Activated CD8-positive, alpha-beta memory T cell treated with anti-CD3 and anti-CD28 coated beads, Interleukin-2, amount 50 U/mL, for 1 hour (primary cell): ENCODE measurements at regions not wholly inside any gene's neighbourhood (a gene's known extent, or its start where the extent isn't known, plus 50 kb on each side); places are given as distances from the start of the nearest gene placed in this dataset.
"Not testable (repeated sequence)": the region's sequence is repeated elsewhere in the genome, so short reads cannot be mapped to it uniquely, and the experiment has no call there.

Experiments
- DNase-seq: peaks from one replicate; pipeline ENCODE4 v3.0.0-alpha.2; 2020; ENCODE audit errors: extremely low read depth

DNA sequence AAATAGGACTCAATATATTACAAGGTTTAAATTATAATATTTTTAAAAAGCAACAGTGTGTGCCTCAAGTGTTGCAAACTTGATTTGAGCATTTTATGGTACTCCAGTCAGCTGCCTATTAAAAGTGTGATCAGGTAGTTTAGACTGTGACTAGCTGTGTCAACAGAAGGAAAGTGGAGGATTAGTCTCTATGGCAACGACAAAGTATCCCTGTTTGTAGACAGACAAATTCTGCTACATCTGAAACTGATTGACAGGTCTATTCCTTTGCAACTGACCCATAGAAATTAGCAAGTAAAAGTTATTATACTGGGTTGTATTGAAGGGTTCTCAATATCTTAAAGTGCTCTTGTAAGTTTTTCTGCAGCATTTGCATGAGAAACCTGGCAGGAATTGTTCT is 249.8 kb upstream of the ARRDC3 start:
- DNase-seq: no peak

DNA sequence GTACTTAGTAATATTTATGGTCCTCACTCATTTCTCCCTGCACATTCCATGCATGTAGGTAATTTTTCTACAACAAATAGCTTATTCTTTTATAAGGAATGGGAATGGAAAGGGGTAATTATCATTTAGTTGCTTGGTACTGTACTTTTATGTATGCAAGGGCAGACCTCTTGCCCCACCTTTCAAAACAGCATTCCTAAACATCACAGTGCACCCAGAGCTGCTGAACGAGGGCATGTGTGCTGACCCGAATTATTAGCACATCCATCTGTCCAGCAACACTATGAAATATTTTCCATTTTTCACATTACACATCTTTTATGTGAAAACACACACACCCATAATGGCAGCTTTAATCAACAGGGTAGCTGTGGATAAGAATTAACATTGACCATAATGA is 228.6 kb upstream of the ARRDC3 start:
- no peak for DNase-seq

DNA sequence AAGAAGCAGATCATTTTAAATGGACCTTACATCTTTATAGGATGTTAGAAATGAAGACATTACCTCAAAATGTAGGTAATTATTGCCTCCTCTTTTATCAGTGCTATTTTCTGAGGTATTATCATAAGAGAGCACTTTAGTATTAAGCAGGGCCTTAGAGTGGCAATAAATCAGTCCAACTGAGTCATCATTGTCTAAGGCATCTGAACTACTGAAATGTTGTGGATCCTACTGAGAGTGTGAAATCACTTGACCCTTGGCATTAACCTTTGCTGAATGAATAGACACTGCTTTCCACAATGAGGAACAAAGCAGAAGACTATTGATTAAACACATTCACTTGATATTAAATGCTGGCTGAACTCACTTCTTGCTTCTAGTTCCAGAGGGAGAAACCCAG is 224.6 kb upstream of the ARRDC3 start:
- no peak for DNase-seq

GRCh38 chr5:91599863-91600262 is 216.7 kb upstream of the ARRDC3 start:
- DNase-seq: no peak

DNA sequence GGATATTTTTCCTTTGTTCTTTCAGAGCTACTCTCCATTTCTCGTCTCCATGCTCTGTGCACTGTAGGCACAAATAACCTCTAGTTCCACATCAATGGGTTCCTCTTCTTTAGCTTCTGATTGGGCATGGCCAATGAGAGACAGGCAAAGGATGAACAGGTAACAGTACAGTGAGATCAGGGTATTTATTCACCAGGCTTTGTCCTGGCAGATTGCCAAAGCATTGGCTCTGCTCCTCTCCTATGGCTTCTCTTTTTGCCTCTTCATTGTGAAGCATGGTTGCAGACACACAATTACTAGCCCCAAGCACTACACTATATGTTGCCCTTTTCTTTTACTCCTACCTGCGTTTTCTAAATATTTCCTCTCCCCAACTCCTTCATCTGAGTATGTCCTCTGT is 215.1 kb upstream of the ARRDC3 start:
- no peak for DNase-seq

DNA sequence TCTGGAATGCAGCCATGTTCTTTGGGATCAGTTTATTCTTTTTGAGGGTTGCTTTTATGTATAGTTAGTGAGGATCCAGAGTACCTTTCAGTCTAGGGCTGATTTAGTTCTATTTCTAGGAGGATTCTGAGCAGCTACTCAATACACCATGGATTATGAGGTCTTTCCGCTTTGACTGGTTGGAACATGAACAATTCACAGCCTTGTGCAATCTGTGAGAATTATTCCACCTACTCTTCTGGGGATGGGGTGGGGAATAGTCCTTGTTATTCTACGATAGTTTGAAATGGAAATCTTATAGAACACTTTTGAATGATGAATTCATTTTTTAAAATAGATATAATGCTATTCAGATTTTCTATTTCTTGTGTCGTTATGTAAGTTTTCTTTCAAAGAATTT is 212.3 kb upstream of the ARRDC3 start:
- DNase-seq: no peak

- no peak for DNase-seq
Observed at GRCh38 chr5:91591076-91591475, 208.0 kb upstream of the ARRDC3 start.

DNA sequence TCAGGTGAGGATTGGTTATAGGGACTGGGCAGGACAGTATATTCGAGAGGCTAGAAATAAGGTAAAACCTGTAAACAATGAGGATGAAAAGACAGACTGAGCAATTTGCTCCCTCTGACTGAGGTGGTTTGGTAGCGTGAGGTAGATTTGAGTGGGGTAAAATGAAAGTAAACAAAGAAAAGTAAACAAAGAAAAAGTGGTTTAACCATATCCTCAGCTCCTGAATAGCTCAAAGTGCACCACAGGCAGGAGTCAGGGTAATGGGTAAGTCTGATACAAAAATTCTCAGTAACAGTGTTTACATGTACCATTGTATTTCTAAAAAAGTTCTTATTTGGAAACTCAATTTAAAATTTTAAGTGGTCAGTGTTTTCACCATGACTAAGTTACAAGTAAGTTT is 203.1 kb upstream of the ARRDC3 start:
- no peak for DNase-seq

- no peak for DNase-seq
Observed at GRCh38 chr5:91584352-91584751, 201.2 kb upstream of the ARRDC3 start.

- not testable (repeated sequence) for DNase-seq
Observed at GRCh38 chr5:91566012-91566411, 182.9 kb upstream of the ARRDC3 start.

DNA sequence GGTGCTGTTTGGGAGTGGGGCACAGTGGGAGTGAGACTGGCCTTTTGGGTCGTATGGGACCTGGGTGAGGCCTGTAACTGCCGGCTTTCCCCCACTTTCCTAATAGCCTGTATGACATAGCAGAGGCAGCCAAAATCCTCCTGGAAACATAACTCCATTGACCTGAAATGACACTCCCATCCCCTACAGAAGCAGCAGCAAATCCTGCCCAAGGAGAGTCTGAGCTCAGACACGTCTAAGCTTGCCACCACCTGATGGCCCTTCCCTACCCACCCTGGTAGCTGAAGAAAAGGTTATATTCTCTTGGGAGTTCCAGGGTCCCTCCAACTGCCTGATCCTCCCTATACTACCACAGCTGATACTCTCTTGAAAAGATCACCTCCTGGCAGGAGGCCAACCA is 179.8 kb upstream of the ARRDC3 start:
- no peak for DNase-seq

DNA sequence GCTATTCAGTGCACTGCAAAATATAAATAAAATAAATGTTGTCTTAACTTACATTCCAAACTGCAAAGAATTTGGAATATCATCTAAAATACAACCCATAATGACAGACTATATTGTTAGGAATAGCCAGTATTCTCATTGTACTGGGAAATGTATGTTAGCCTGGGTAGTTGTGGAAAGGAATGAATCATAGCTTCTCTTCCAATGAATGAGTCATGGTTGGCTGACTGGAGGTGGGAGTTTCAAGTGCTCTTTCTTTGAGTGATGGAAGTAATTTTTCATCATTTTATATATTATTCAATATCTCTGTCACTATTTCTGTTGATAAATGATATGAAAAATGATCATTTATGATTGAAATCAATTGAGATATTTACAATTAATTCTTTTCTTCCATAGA is 158.6 kb upstream of the ARRDC3 start:
- no peak for DNase-seq

GRCh38 chr5:91538179-91538578 is 155.1 kb upstream of the ARRDC3 start:
- DNase-seq: no peak

DNA sequence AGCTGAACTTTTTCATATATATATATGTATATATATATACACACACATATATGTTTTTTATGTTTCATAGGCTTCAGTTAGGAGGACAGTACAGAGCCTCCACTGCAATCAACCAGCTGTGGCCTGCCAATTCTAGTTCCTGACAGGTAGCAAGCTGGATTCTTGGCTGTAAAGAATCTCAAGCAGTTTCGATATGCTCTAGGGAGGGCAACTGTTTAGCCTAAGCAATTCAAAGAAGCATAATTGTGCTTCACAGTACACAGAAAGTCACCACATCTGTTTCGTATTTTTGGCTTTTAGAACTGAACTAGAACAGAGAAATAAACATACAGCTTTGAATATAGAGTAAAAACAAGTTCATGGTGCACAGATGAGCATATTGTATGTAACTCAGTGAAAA is 152.4 kb upstream of the ARRDC3 start:
- no peak for DNase-seq

GRCh38 chr5:91534332-91534731 is 151.2 kb upstream of the ARRDC3 start:
- DNase-seq: no peak

GRCh38 chr5:91532779-91533178 is 149.7 kb upstream of the ARRDC3 start:
- DNase-seq: no peak

DNA sequence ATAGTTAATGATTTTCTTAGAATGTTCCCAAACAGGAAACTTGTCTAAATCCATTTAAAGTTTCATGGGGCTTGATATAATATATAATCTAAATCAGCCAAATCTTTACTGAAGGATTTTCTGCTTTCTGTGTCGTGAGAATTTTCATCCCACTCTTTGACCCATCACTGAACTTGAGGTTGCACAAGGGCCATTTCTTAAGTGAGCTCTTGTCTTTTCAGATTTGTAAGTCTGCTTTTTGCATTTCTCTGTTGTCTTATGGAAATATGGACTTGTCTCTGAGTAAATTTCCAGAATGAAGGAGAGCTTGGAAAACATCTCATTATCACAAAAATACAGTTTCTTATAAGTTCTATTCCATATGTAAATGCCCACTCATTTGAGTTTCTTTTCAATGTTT is 149.2 kb upstream of the ARRDC3 start:
- DNase-seq: no peak

DNA sequence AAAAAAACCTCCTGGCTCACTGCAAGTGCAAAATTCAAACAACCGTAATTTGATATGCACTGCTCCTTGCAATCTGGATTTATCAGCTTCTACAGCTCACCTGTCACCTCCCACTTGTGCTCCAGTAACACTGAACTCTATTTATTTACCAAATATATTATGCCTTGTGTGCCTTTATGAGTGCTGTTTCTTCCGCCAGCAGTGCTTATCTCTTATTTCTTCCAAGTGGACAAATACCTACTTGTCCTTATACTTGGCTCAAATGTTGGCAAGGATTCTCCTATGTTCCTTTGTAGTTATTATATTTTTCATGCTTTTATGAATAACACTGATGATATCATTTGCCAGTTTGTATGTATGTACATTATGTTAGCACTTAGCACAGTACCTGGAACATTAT is 145.7 kb upstream of the ARRDC3 start:
- no peak for DNase-seq

GRCh38 chr5:91521785-91522184 is 138.7 kb upstream of the ARRDC3 start:
- no peak for DNase-seq

DNA sequence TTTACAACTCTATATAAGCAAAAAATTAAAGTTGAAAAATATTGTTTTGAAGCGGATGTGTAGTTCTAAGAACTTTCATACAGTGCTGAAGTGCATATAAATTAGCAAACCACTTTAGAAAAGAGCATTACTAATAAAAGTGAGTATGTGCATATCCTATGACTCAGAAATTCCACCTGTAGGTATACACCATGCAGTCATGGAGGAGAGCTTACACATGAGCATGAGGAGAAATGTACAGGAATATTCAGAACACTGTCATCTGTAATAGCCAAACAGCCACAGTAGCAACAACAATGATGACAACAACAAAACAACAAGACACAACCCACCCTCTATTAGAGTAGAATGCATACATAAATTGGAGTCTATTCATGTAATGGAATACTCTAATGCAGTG is 138.2 kb upstream of the ARRDC3 start:
- DNase-seq: no peak

- no peak for DNase-seq
Observed at GRCh38 chr5:91514400-91514799, 131.3 kb upstream of the ARRDC3 start.

DNA sequence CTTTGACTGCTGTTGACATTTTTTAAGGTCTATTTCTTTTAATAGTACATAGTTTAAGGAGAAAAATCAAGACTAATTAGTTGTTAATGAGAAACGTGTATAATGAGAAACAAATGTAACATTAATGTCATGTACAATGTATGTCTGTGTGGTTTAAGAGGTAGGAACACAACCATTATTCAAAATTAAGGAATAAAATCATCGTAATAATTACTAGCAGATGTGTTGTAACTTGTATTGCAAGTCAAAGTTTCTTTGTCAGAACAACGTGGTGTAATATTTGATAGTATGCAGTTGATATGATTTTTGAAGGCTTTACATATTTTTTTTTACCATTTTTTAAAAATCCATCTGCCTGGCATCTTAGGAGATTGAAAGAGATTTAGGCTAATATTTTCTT is 120.2 kb upstream of the ARRDC3 start:
- DNase-seq: no peak

DNA sequence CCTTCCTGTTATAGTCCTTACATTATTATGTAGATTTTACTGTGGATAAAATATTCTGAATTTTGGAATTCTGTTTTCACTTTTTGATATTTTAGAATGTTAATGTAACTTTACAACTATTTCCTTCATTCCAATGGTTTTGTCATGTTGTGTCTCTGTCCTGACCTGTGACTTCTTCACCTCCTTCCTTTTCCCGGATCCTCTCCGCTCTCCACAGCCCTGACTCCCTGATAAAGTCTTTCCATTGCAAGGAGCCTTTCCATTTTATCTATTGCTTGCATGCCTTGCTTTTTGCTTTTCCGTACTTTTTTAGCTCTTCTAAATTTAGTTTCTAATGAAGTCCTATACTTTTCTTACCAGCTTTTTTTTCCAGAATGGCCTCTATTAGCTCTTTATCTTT is 117.6 kb upstream of the ARRDC3 start:
- DNase-seq: no peak

DNA sequence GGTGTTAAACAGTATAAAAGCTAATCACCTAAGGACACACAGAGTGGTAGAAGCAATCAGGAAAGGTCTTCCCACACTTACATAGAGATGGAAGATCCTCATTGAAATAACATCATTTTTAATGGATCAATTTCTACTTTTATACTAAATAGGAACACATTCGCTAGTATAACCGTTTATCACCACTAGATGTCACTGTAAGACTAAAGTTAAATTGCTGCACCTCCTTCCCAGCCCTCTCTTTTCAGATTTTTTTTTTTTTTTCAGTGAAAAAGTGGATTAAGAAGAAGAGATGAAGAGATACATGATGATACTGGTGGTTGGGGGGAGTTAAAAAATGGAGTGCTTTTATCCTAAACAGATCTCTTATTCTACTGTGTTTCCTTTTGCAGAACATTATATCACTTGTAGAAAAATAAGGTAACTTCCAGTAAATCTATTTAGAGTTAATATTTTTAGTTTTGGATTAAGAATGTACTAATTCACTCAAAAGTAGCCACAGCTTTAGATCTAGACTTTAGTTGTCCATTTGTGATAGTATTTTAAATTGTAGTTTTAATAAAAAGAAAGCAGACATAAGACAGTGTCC is 116.9 kb upstream of the ARRDC3 start:
- no peak for DNase-seq

DNA sequence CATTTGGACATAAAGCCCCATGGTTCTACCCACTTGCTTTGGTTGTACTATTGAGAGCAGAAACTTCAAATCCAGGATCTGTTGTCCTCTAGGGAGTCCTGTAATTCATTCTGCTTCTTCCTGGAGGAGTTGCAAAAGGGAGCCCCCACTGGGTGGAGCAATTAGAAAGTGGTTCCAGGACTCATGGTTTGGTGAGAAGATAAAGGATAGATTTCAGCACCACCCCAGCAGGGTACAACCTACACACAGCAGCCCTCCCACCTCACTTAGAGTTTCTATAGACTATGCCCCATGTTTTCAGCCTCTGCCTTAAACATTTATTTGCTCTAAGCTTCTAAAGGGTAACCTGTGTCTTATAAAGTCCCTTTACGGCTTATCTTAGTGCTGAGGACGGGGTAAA is 112.6 kb upstream of the ARRDC3 start:
- no peak for DNase-seq
